ENCODE measurements at regions not wholly inside any gene's neighbourhood (a gene's known extent, or its start where the extent isn't known, plus 50 kb on each side); places are given as distances from the start of the nearest gene placed in this dataset.

GRCh38 chr6:24076011-24076410, 50.0 kb upstream of the NRSN1 start:
- 88% methylated on average over 1 of the region's 1 CpG for WGBS
- no peak for DNase-seq (ENCODE audit: low read depth in 6 of 9, low spot score in 9 of 9)
- H3K4me1 ChIP-seq (ENCODE audit: control insufficient read depth in 2 of 2, insufficient read depth in 2 of 2, low read length in 2 of 2) = no peaks in the 10 kb centered on the region
- no peaks in the 10 kb centered on the region for H3K27me3 ChIP-seq (ENCODE audit: control insufficient read depth in 2 of 2, insufficient read depth in 1 of 2, low read length in 1 of 2)
- no peaks in the 10 kb centered on the region for H3K9me3 ChIP-seq (ENCODE audit: control insufficient read depth in 2 of 2, insufficient read depth in 1 of 2, low read length in 1 of 2)
- no peaks in the 10 kb centered on the region for H3K36me3 ChIP-seq (ENCODE audit: control insufficient read depth in 2 of 2, insufficient read depth in 2 of 2, low read length in 1 of 2)
- H3K4me3 ChIP-seq (ENCODE audit: low read length in 2 of 2) = no peak overlapping the region
- H3K27ac ChIP-seq (ENCODE audit: low read depth in 1 of 2, low read length in 1 of 2) = no peak overlapping the region
